ENCODE measurements at regions not wholly inside any gene's neighbourhood (a gene's known extent, or its start where the extent isn't known, plus 50 kb on each side); places are given as distances from the start of the nearest gene placed in this dataset.

- Mint-ChIP-seq H3K9me3 (no peaks in the 10 kb centered on the region), H3K4me1 (peaks cover 16% of the 10 kb centered on the region; the same call in 2 of the 3 replicates), H3K36me3 (ENCODE audit: low read depth) (no peaks in the 10 kb centered on the region), H3K4me3 (no peak overlapping the region), H3K27me3 (ENCODE audit: insufficient read depth, low read depth, poor library complexity) (no peaks in the 10 kb centered on the region), H3K27ac (0 out of 2 replicates have a peak overlapping the region, but pooled peaks have one; percentile 67)
- no peak for TF ChIP-seq REST (IDR thresholded peaks at IDR 0.05; ENCODE audit: unreplicated experiment)
- no peak for TF ChIP-seq NANOG (IDR thresholded peaks at IDR 0.05; ENCODE audit: borderline replicate concordance)
- TF ChIP-seq, protein P1, sequence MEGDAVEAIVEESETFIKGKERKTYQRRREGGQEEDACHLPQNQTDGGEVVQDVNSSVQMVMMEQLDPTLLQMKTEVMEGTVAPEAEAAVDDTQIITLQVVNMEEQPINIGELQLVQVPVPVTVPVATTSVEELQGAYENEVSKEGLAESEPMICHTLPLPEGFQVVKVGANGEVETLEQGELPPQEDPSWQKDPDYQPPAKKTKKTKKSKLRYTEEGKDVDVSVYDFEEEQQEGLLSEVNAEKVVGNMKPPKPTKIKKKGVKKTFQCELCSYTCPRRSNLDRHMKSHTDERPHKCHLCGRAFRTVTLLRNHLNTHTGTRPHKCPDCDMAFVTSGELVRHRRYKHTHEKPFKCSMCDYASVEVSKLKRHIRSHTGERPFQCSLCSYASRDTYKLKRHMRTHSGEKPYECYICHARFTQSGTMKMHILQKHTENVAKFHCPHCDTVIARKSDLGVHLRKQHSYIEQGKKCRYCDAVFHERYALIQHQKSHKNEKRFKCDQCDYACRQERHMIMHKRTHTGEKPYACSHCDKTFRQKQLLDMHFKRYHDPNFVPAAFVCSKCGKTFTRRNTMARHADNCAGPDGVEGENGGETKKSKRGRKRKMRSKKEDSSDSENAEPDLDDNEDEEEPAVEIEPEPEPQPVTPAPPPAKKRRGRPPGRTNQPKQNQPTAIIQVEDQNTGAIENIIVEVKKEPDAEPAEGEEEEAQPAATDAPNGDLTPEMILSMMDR (conservative IDR thresholded peaks at IDR 0.05; ENCODE audit: low read depth in 2 of 2), result no peak
- no peak for TF ChIP-seq CREB1 (CRISPR knock-in tag; IDR thresholded peaks at IDR 0.05; ENCODE audit: low read depth)
- TF ChIP-seq EZH2 (IDR thresholded peaks at IDR 0.05; ENCODE audit: low read depth, unreplicated experiment), result no peak
- TF ChIP-seq, protein P2, sequence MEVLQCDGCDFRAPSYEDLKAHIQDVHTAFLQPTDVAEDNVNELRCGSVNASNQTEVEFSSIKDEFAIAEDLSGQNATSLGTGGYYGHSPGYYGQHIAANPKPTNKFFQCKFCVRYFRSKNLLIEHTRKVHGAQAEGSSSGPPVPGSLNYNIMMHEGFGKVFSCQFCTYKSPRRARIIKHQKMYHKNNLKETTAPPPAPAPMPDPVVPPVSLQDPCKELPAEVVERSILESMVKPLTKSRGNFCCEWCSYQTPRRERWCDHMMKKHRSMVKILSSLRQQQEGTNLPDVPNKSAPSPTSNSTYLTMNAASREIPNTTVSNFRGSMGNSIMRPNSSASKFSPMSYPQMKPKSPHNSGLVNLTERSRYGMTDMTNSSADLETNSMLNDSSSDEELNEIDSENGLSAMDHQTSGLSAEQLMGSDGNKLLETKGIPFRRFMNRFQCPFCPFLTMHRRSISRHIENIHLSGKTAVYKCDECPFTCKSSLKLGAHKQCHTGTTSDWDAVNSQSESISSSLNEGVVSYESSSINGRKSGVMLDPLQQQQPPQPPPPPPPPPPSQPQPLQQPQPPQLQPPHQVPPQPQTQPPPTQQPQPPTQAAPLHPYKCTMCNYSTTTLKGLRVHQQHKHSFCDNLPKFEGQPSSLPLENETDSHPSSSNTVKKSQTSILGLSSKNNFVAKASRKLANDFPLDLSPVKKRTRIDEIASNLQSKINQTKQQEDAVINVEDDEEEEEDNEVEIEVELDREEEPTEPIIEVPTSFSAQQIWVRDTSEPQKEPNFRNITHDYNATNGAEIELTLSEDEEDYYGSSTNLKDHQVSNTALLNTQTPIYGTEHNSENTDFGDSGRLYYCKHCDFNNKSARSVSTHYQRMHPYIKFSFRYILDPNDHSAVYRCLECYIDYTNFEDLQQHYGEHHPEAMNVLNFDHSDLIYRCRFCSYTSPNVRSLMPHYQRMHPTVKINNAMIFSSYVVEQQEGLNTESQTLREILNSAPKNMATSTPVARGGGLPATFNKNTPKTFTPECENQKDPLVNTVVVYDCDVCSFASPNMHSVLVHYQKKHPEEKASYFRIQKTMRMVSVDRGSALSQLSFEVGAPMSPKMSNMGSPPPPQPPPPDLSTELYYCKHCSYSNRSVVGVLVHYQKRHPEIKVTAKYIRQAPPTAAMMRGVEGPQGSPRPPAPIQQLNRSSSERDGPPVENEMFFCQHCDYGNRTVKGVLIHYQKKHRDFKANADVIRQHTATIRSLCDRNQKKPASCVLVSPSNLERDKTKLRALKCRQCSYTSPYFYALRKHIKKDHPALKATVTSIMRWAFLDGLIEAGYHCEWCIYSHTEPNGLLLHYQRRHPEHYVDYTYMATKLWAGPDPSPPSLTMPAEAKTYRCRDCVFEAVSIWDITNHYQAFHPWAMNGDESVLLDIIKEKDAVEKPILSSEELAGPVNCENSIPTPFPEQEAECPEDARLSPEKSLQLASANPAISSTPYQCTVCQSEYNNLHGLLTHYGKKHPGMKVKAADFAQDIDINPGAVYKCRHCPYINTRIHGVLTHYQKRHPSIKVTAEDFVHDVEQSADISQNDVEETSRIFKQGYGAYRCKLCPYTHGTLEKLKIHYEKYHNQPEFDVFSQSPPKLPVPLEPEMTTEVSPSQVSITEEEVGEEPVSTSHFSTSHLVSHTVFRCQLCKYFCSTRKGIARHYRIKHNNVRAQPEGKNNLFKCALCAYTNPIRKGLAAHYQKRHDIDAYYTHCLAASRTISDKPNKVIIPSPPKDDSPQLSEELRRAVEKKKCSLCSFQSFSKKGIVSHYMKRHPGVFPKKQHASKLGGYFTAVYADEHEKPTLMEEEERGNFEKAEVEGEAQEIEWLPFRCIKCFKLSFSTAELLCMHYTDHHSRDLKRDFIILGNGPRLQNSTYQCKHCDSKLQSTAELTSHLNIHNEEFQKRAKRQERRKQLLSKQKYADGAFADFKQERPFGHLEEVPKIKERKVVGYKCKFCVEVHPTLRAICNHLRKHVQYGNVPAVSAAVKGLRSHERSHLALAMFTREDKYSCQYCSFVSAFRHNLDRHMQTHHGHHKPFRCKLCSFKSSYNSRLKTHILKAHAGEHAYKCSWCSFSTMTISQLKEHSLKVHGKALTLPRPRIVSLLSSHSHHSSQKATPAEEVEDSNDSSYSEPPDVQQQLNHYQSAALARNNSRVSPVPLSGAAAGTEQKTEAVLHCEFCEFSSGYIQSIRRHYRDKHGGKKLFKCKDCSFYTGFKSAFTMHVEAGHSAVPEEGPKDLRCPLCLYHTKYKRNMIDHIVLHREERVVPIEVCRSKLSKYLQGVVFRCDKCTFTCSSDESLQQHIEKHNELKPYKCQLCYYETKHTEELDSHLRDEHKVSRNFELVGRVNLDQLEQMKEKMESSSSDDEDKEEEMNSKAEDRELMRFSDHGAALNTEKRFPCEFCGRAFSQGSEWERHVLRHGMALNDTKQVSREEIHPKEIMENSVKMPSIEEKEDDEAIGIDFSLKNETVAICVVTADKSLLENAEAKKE (CRISPR knock-in tag; IDR thresholded peaks at IDR 0.05), result no peak
- no peak for TF ChIP-seq POLR2AphosphoS5 (IDR thresholded peaks at IDR 0.05; ENCODE audit: low read depth)
- no peak for TF ChIP-seq JUNB (IDR thresholded peaks at IDR 0.05; ENCODE audit: unreplicated experiment)
- TF ChIP-seq EZH2phosphoT487 (IDR thresholded peaks at IDR 0.05; ENCODE audit: unreplicated experiment), result no peak
- TF ChIP-seq ZNF114 (CRISPR knock-in tag; IDR thresholded peaks at IDR 0.05), result no peak
- TF ChIP-seq ZNF331 (CRISPR knock-in tag; IDR thresholded peaks at IDR 0.05; ENCODE audit: low read depth), result no peak
- TF ChIP-seq ETS1 (IDR thresholded peaks at IDR 0.05), result no peak
- TF ChIP-seq STAT1 (IDR thresholded peaks at IDR 0.05; ENCODE audit: unreplicated experiment), result no peak
- Histone ChIP-seq H3K36me3 (ENCODE audit: insufficient read depth) (no peaks in the 10 kb centered on the region; the same call in 1 of the 2 replicates), H3K4me1 (ENCODE audit: insufficient read depth) (peaks cover 14% of the 10 kb centered on the region; the same call in 1 of the 2 replicates), H3K9me2 (ENCODE audit: insufficient read depth) (no peaks in the 10 kb centered on the region), H3K27ac (ENCODE audit: low read depth) (peak overlapping the region; percentile 55; the same call in 1 of the 2 replicates), H2AFZ (no peak overlapping the region), H4K20me1 (replicated peaks; ENCODE audit: insufficient read depth) (no peaks in the 10 kb centered on the region), H3K79me2 (replicated peaks; ENCODE audit: insufficient read depth) (no peaks in the 10 kb centered on the region), H3K4me3 (no peak overlapping the region), H3K27me3 (ENCODE audit: insufficient read depth) (no peaks in the 10 kb centered on the region), H3K4me2 (no peak overlapping the region), H3F3A (replicated peaks; ENCODE audit: low read depth) (no peaks in the 10 kb centered on the region)
- DNase-seq (ENCODE audit: low spot score) (no peak), ATAC-seq (no peak)
These were observed 309.4 kb upstream of the ADGRL3 start for GRCh38 chr4:60890743-60891142.
